ENCODE measurements at regions not wholly inside any gene's neighbourhood (a gene's known extent, or its start where the extent isn't known, plus 50 kb on each side); places are given as distances from the start of the nearest gene placed in this dataset.

DNA sequence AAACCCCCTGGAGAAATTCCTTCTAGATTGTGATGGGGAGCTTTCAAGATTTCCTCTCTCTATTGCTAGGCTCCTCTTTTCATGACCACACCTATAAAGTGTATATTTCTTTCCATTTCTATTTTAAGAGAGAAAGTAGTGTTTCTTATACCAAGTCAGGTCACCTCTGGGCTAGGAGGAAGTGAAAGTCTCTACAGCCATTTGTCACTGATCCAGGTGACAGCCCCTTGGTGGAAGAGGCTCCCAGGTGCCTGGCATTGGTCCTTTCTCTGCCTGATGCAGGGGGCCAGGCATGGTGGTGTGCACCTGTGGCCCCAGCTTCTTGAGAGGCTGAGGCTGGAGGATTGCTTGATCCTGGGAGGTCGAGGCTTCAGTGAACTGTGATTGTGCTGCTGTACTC is 64.7 kb downstream of the DHCR7 start:
- intact Hi-C loops (cut with DNase I; ENCODE audit: low total_unique reads), result loop anchor here (5.0 kb wide), 1 partner anchor 1161 kb away; no protein-coding TSS in a partner anchor
- 79 to 91% methylated on average over 1 of the region's 1 CpG for WGBS, 2 donors
- no peak overlapping the region for H3K4me3 ChIP-seq (ENCODE audit: low read depth, poor library complexity, severe bottlenecking)
- TF ChIP-seq, protein P1, sequence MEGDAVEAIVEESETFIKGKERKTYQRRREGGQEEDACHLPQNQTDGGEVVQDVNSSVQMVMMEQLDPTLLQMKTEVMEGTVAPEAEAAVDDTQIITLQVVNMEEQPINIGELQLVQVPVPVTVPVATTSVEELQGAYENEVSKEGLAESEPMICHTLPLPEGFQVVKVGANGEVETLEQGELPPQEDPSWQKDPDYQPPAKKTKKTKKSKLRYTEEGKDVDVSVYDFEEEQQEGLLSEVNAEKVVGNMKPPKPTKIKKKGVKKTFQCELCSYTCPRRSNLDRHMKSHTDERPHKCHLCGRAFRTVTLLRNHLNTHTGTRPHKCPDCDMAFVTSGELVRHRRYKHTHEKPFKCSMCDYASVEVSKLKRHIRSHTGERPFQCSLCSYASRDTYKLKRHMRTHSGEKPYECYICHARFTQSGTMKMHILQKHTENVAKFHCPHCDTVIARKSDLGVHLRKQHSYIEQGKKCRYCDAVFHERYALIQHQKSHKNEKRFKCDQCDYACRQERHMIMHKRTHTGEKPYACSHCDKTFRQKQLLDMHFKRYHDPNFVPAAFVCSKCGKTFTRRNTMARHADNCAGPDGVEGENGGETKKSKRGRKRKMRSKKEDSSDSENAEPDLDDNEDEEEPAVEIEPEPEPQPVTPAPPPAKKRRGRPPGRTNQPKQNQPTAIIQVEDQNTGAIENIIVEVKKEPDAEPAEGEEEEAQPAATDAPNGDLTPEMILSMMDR (IDR thresholded peaks at IDR 0.05), result no peak
- no peak for TF ChIP-seq POLR2A (IDR thresholded peaks at IDR 0.05)
- no peak for DNase-seq (ENCODE audit: low spot score in 2 of 2)

DNA sequence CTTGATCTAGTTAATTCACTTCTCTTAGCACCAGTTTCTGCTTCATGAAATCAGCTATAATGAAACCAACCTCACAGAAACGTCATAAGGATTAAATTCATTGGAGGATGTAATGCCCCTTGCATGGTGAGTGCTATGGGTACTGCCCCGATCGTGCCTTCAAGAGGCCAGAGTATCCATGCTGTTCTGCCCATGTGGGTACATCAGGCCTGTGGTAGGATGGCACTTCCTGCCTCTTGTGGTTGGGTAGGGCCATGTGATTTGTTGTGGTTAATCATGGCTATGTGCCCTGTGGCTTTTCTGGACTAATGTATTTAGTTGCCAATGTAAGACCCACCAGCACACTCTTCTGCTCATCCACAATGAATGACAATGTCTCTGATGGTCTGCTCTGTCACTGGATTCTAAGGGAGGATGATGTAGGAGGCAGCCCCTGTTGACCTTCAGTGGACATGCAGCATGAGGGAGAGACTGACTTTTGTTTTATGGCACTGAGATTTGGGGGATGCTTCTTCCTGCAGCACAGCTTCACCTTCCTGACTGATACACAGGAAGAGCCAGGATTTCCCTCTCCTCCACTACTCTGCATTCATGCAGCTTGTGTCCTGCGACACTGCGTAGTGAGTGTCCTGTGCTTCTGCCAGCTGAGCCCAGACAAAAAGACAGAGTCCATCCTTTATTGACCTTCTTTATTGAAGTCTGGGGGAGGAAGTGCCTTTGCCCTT is 66.2 kb downstream of the DHCR7 start:
- TF ChIP-seq POLR2A (IDR thresholded peaks at IDR 0.05), result no peak
- TF ChIP-seq, protein P1 (IDR thresholded peaks at IDR 0.05), result no peak
- H3K4me3 ChIP-seq (ENCODE audit: low read depth, poor library complexity, severe bottlenecking), result no peak overlapping the region
- WGBS, 2 donors, result 81 to 86% methylated on average over 5 of the region's 5 CpGs
- DNase-seq (ENCODE audit: low spot score in 2 of 2), result no peak
- intact Hi-C loops (cut with DNase I; ENCODE audit: low total_unique reads), result loop anchor here (5.0 kb wide), 1 partner anchor 1160 kb away; no protein-coding TSS in a partner anchor

DNA sequence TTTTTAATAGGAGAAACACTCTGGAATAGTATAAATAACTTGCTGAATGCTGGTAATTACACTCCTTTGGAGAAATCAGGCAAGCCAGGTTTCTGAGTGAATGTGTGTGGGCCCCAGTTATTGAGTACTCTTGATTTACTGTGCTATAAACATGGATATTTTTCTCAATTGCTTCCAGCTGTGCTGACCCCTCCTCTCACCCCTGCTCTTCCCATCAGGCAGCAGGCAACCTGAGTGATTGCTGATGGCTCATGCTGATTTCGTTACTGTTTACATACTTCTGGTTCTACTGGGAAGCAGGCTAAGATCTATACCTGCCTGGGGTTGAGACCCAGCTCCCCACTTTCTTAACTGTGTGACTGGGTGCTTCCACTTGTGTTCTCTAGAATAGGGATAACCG is 68.5 kb downstream of the DHCR7 start:
- TF ChIP-seq, protein P1 (IDR thresholded peaks at IDR 0.05), result no peak
- no peak for TF ChIP-seq POLR2A (IDR thresholded peaks at IDR 0.05)
- WGBS, 2 donors, result 50 to 63% methylated on average over 2 of the region's 2 CpGs
- H3K4me3 ChIP-seq (ENCODE audit: low read depth, poor library complexity, severe bottlenecking), result no peak overlapping the region
- no peak for DNase-seq (ENCODE audit: low spot score in 2 of 2)
- intact Hi-C loops (cut with DNase I; ENCODE audit: low total_unique reads), result loop anchor here (5.0 kb wide), 1 partner anchor 1157 kb away; no protein-coding TSS in a partner anchor

DNA sequence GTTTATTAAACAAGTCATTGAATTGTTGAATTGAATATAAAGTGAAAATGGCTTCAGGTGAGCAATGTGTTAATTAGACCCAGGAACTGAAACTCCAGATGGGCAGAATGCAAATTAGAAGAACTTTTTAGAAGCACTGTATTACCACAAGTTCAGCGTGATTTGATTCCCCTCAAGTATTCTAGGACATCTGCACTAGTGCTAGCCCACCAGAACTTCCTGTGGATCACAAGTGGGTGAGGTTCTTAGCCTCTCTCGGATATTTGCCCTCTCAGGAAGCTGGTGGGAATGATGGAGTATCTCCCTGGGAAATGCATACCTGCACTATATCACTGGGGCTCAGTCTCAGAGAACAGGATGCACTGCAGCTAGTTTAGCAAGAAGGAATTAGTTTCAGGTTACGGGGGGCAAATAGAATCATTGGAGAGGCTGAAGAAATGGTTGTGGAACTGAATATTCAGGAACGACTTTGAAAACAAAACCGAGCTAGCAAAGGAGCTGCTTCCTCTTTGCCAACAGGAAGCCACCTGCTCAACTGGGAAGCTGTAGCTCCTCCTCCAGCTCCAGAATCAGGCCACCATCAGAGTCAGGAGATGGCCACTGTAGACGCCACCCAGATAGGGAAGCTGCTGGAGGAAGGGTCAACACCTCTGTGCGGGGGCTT is 74.3 kb downstream of the DHCR7 start:
- WGBS, 2 donors, result 55 to 59% methylated on average over 7 of the region's 7 CpGs
- intact Hi-C loops (cut with DNase I; ENCODE audit: low total_unique reads), result no loop called here
- no peak for DNase-seq (ENCODE audit: low spot score in 2 of 2)
- no peak for TF ChIP-seq POLR2A (IDR thresholded peaks at IDR 0.05)
- H3K4me3 ChIP-seq (ENCODE audit: low read depth, poor library complexity, severe bottlenecking), result no peak overlapping the region

DNA sequence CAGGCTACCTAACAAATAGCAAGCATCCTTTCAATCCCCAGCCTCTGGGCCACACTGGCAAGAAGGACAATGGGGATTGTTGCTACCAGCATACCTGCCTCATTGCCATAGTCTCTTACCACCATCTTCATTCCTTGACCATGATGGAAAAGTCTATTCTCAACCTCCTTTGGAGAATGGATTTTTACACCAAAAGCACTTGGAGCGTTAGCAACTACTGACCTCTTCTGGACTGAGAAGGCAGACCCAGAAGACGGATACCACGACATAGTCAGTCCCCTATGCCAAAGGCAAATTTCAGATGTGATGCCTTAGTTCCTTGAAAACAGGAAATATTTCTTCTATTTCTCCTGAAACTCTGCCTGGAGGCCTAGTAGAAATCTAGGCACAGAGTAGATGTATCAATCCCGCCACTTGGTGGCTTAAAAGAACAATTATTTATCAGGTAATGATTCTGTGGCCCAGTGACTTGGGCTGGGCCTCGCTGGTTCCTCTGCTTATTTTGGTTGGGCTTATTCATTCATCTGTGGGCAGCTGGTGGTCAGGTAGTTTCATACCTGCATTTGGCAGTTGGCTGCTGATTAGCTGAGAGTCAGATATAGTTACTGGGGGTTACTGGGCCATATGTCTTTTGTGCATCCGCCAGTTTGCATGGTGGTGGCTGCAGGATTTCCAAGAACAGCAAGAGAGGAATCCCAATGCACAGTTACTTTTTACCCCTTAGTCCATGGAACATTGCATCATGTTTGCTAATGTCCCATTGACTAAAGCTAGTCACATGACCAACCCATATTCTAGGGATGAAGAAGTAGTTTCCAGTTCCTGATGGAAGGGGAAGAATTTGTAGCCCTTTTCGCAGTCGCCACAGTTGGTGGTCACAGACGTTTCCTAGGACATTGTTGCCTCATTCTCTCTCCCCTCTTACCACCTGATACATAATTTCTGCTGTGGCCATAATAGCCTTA is 75.2 kb downstream of the DHCR7 start:
- intact Hi-C loops (cut with DNase I; ENCODE audit: low total_unique reads), result no loop called here
- WGBS, 2 donors, result 75 to 84% methylated on average over 9 of the region's 9 CpGs
- H3K4me3 ChIP-seq (ENCODE audit: low read depth, poor library complexity, severe bottlenecking), result no peak overlapping the region
- no peak for TF ChIP-seq POLR2A (IDR thresholded peaks at IDR 0.05)
- TF ChIP-seq, protein P1 (IDR thresholded peaks at IDR 0.05), result no peak
- DNase-seq (ENCODE audit: low spot score in 2 of 2), result no peak
